Heart left ventricle (tissue), 13 donors: ENCODE measurements at regions not wholly inside any gene's neighbourhood (a gene's known extent, or its start where the extent isn't known, plus 50 kb on each side); places are given as distances from the start of the nearest gene placed in this dataset.

Source experiments
- POLR2A ChIP-seq, 2 donors: fragments of 450-650 bp; IDR thresholded peaks; one replicate each; pipeline ENCODE4 v1.6.1; 2017; ENCODE audit warnings: antibody characterized with exemption in 2 of 2, mild to moderate bottlenecking in 2 of 2, moderate library complexity in 2 of 2
- TF ChIP-seq, protein P1 (sequence below), 12 donors: fragments of 200-600 bp; sonication (generic) in 4 of 12; IDR thresholded peaks; one replicate each; pipeline versions ENCODE4 v1.5.0 to v1.8.0; 2018 to 2022; ENCODE audit warnings: antibody characterized with exemption in 12 of 12, mild to moderate bottlenecking in 5 of 12
- donor health status: ischemic (EF 13 %, LVEDD 7.1; RV severe dilation, severe dysfunction).
- donor health status: DM: no; HTN: yes; CAD: no.
- donor health status: DM: no; HTN: no; CAD: no.
- donor health status: ischemic (EF 25% LVEDD 6.9; RV normal size, moderate dysfunction).
- donor health status: ischemic (EF 25% LVEDD 5.7; RV mildly dilated, moderate dysfunction).
- donor health status: ischemic (EF 35%, LVEDD 5.7; RV mildly dilated, moderate dysfunction).
- donor health status: nonischemic (EF 11% LVEDD 7.7; RV severe dilation, severe dysfunction).
- donor health status: DM: yes; HTN: yes; CAD: no.
- donor health status: PGD.
- donor health status: ischemic (EF 29% LVEDD 5.4; RV normal size, mild dysfunction).
- donor health status: nonischemic (EF 23%, LVEDD 6.1; RV moderate dilation, normal function).

DNA sequence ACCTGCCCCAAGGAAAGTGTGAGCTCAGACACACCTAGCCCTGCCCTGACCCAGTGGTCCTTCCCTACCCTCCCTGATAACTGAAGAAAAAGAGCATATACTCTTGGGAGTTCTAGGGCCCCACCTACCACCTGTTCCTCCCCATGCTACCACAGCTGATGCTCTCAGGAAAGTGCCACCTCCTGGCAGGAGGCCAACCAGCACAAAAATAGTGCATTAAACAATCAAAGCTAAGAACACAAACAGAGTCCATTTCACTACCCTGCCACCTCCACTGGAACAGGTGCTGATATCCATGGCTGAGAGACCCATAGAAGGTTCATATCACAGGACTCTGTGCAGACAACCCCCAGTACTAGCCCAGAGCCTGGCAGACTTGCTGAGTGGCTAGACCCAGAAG lies 288.6 kb upstream of the PHF14 start:
- TF ChIP-seq, protein P1, sequence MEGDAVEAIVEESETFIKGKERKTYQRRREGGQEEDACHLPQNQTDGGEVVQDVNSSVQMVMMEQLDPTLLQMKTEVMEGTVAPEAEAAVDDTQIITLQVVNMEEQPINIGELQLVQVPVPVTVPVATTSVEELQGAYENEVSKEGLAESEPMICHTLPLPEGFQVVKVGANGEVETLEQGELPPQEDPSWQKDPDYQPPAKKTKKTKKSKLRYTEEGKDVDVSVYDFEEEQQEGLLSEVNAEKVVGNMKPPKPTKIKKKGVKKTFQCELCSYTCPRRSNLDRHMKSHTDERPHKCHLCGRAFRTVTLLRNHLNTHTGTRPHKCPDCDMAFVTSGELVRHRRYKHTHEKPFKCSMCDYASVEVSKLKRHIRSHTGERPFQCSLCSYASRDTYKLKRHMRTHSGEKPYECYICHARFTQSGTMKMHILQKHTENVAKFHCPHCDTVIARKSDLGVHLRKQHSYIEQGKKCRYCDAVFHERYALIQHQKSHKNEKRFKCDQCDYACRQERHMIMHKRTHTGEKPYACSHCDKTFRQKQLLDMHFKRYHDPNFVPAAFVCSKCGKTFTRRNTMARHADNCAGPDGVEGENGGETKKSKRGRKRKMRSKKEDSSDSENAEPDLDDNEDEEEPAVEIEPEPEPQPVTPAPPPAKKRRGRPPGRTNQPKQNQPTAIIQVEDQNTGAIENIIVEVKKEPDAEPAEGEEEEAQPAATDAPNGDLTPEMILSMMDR (IDR thresholded peaks at IDR 0.05), result no peak
- TF ChIP-seq POLR2A (IDR thresholded peaks at IDR 0.05), result no peak
